H9 (cell line): ENCODE measurements at regions not wholly inside any gene's neighbourhood (a gene's known extent, or its start where the extent isn't known, plus 50 kb on each side); places are given as distances from the start of the nearest gene placed in this dataset.

Experiments used
- DNase-seq: peaks from one replicate; pipeline ENCODE4 v3.0.0-alpha.2; 2017
- H2AFZ ChIP-seq: one replicate; pipeline ENCODE4 v1.6.1; 2013; ENCODE audit warnings: mild to moderate bottlenecking, low read length, control low read depth, moderate library complexity
- H2AK5ac ChIP-seq: 2 replicates; pipeline ENCODE4 v1.6.1; 2013; ENCODE audit warnings: low read length, control low read depth, mixed read lengths; ENCODE audit not compliant: insufficient read length
- H2BK120ac ChIP-seq: one replicate; pipeline ENCODE4 v1.6.1; 2013; ENCODE audit warnings: low read depth, mild to moderate bottlenecking, low read length, control low read depth, inconsistent platforms; ENCODE audit not compliant: poor library complexity, severe bottlenecking
- H2BK12ac ChIP-seq: 2 replicates; pipeline ENCODE4 v1.6.1; 2013; ENCODE audit warnings: low read length, control low read depth, mixed read lengths, low read depth; ENCODE audit not compliant: insufficient read length
- H2BK15ac ChIP-seq: 2 replicates; pipeline ENCODE4 v1.6.1; 2013; ENCODE audit warnings: low read depth, low read length, control low read depth
- H2BK20ac ChIP-seq: one replicate; pipeline ENCODE4 v1.6.1; 2013; ENCODE audit warnings: low read depth, mild to moderate bottlenecking, low read length, control low read depth, inconsistent platforms; ENCODE audit not compliant: poor library complexity, severe bottlenecking
- H2BK5ac ChIP-seq: 2 replicates; pipeline ENCODE4 v1.6.1; 2013; ENCODE audit warnings: low read length, control low read depth, mixed read lengths; ENCODE audit not compliant: insufficient read length
- H3K14ac ChIP-seq: 2 replicates; pipeline ENCODE4 v1.6.1; 2013; ENCODE audit warnings: low read length, control low read depth; ENCODE audit not compliant: insufficient read depth
- H3K18ac ChIP-seq: 2 replicates; pipeline ENCODE4 v1.6.1; 2013; ENCODE audit warnings: low read depth, mild to moderate bottlenecking, mixed read lengths, low read length, control low read depth; ENCODE audit not compliant: insufficient read length
- H3K23ac ChIP-seq: 2 replicates; pipeline ENCODE4 v1.6.1; 2013; ENCODE audit warnings: low read length, control low read depth, mixed read lengths, low read depth; ENCODE audit not compliant: insufficient read length
- H3K23me2 ChIP-seq: 2 replicates; pipeline ENCODE4 v1.6.1; 2013; ENCODE audit warnings: low read depth, mild to moderate bottlenecking, mixed read lengths, low read length, control low read depth; ENCODE audit not compliant: insufficient read length, poor library complexity, severe bottlenecking
- H3K27ac ChIP-seq: 2 replicates; pipeline ENCODE4 v1.5.1; 2013; ENCODE audit warnings: low read length, control low read depth, mixed read lengths, low read depth; ENCODE audit not compliant: insufficient read length
- H3K27me3 ChIP-seq: 2 replicates; pipeline ENCODE4 v1.6.1; 2013; ENCODE audit warnings: low read length, control low read depth, inconsistent platforms; ENCODE audit not compliant: insufficient read depth
- H3K4ac ChIP-seq: 2 replicates; pipeline ENCODE4 v1.6.1; 2013; ENCODE audit warnings: low read depth, mild to moderate bottlenecking, control low read depth, inconsistent platforms, low read length, moderate library complexity
- H3K4me1 ChIP-seq: 2 replicates; pipeline ENCODE4 v1.6.1; 2013; ENCODE audit warnings: low read length, control low read depth, inconsistent platforms; ENCODE audit not compliant: insufficient read depth
- H3K4me2 ChIP-seq: 2 replicates; pipeline ENCODE4 v1.6.1; 2013; ENCODE audit warnings: low read length, control low read depth, mixed read lengths; ENCODE audit not compliant: insufficient read length, insufficient read depth
- H3K56ac ChIP-seq: 2 replicates; pipeline ENCODE4 v1.6.1; 2013; ENCODE audit warnings: low read depth, mild to moderate bottlenecking, mixed read lengths, low read length, control low read depth; ENCODE audit not compliant: insufficient read length
- H3K79me1 ChIP-seq: 2 replicates; pipeline ENCODE4 v1.6.1; 2013; ENCODE audit warnings: low read depth, mild to moderate bottlenecking, moderate library complexity, low read length, control low read depth, inconsistent platforms; ENCODE audit not compliant: insufficient read depth, poor library complexity, severe bottlenecking
- H3K79me2 ChIP-seq: 2 replicates; pipeline ENCODE4 v1.6.1; 2013; ENCODE audit warnings: low read length, control low read depth, inconsistent platforms; ENCODE audit not compliant: insufficient read depth
- H3K9ac ChIP-seq: 2 replicates; pipeline ENCODE4 v1.6.1; 2013; ENCODE audit warnings: low read length, control low read depth, mixed read lengths; ENCODE audit not compliant: insufficient read length; ENCODE audit errors: extremely low read depth
- H3K9me3 ChIP-seq: one replicate; pipeline ENCODE4 v1.6.1; 2013; ENCODE audit warnings: low read depth, low read length, inconsistent platforms; ENCODE audit not compliant: control insufficient read depth
- H3T11ph ChIP-seq: one replicate; pipeline ENCODE4 v1.6.1; 2013; ENCODE audit warnings: mild to moderate bottlenecking, low read length, control low read depth, inconsistent platforms
- H4K20me1 ChIP-seq: one replicate; pipeline ENCODE4 v1.6.1; 2013; ENCODE audit not compliant: control insufficient read depth, insufficient read length, insufficient read depth
- H4K5ac ChIP-seq: 2 replicates; pipeline ENCODE4 v1.6.1; 2013; ENCODE audit warnings: low read depth, mild to moderate bottlenecking, mixed read lengths, low read length, control low read depth; ENCODE audit not compliant: insufficient read length
- H4K8ac ChIP-seq: replicated peaks from 2 replicates; pipeline ENCODE4 v1.6.1; 2013; ENCODE audit warnings: low read length, control low read depth, mixed read lengths, low read depth; ENCODE audit not compliant: insufficient read length
- H4K91ac ChIP-seq: 2 replicates; pipeline ENCODE4 v1.6.1; 2013; ENCODE audit warnings: low read depth, mild to moderate bottlenecking, moderate library complexity, mixed read lengths, low read length, control low read depth; ENCODE audit not compliant: insufficient read length
- H3K27ac Mint-ChIP-seq, 3 experiments: 2 replicates in 2 of 3; 3 replicates in 1 of 3; pipeline ENCODE4 v1.8.0; 2020 to 2021; ENCODE audit warnings: mixed read lengths in 3 of 3, mild to moderate bottlenecking in 1 of 3, moderate library complexity in 1 of 3
- H3K27me3 Mint-ChIP-seq: 2 replicates; pipeline ENCODE4 v1.8.0; 2021; ENCODE audit warnings: low read depth, mild to moderate bottlenecking, moderate library complexity, mixed read lengths
- H3K36me3 Mint-ChIP-seq, 3 experiments: 2 replicates in 2 of 3; 3 replicates in 1 of 3; pipeline ENCODE4 v1.8.0; 2020 to 2021; ENCODE audit warnings: low read depth in 3 of 3, mixed read lengths in 3 of 3; ENCODE audit not compliant: insufficient read depth in 1 of 3
- H3K4me1 Mint-ChIP-seq, 2 experiments: 2 replicates each; pipeline ENCODE4 v1.8.0; 2020; ENCODE audit warnings: mixed read lengths in 2 of 2
- H3K4me3 Mint-ChIP-seq, 2 experiments: 2 replicates in 1 of 2; 3 replicates in 1 of 2; pipeline ENCODE4 v1.8.0; 2020 to 2021; ENCODE audit warnings: mild to moderate bottlenecking in 2 of 2, mixed read lengths in 2 of 2, moderate library complexity in 1 of 2
- H3K9me3 Mint-ChIP-seq, 2 experiments: 2 replicates in 1 of 2; 3 replicates in 1 of 2; pipeline ENCODE4 v1.8.0; 2020; ENCODE audit warnings: mild to moderate bottlenecking in 2 of 2, mixed read lengths in 2 of 2, moderate library complexity in 1 of 2
- CTCF ChIP-seq: fragments of 200-600 bp; sonication (generic); conservative IDR thresholded peaks from 3 replicates; pipeline ENCODE4 v1.8.0; 2021; ENCODE audit warnings: antibody characterized with exemption, mild to moderate bottlenecking
- WGBS: extraction: QIAGEN DNeasy Blood & Tissue Kit; methylation state at CpG from one replicate; pipeline ENCODE4 v1.1.7; 2013; ENCODE audit warnings: missing lambda C conversion rate, low lambda C conversion rate, mixed read lengths; ENCODE audit not compliant: insufficient read length; ENCODE audit errors: extremely low coverage; 5-methylcytosine and 5-hydroxymethylcytosine counted together

- Mint-ChIP-seq H3K27me3 (no peaks in the 10 kb centered on the region), H3K27ac (no peak overlapping the region), H3K4me3 (no peak overlapping the region), H3K36me3 (peaks cover 0 to 15% (median 0%) of the 10 kb centered on the region in 3 experiments; a peak in 2 of 7 replicates), H3K4me1 (peaks cover 5 to 6% of the 10 kb centered on the region in 2 experiments), H3K9me3 (peaks cover 5 to 6% of the 10 kb centered on the region in 2 experiments; a peak in 3 of 5 replicates)
- no peak overlapping the region for H2AK5ac ChIP-seq
- H2BK20ac ChIP-seq: no peak overlapping the region
- H3K4me1 ChIP-seq: no peaks in the 10 kb centered on the region
- H3K79me1 ChIP-seq: no peaks in the 10 kb centered on the region
- H2BK15ac ChIP-seq: no peak overlapping the region
- H3K4me2 ChIP-seq: no peak overlapping the region
- H4K91ac ChIP-seq: no peak overlapping the region
- H3K9me3 ChIP-seq: no peaks in the 10 kb centered on the region
- no peak for TF ChIP-seq CTCF
- DNase-seq: no peak
- H3K23ac ChIP-seq: no peak overlapping the region
- no peak overlapping the region for H3K4ac ChIP-seq
- H3T11ph ChIP-seq: no peak overlapping the region
- no peaks in the 10 kb centered on the region for H4K20me1 ChIP-seq
- no peak overlapping the region for H3K27ac ChIP-seq
- no peaks in the 10 kb centered on the region for H3K23me2 ChIP-seq
- WGBS: no CpG with 5 or more reads among the region's 2 CpGs
- no peak overlapping the region for H3K9ac ChIP-seq
- H3K79me2 ChIP-seq: no peaks in the 10 kb centered on the region
- H2AFZ ChIP-seq: no peak overlapping the region
- H3K14ac ChIP-seq: no peak overlapping the region
- no peak overlapping the region for H2BK120ac ChIP-seq
- H3K27me3 ChIP-seq: no peaks in the 10 kb centered on the region
- H4K8ac ChIP-seq: no peak overlapping the region
- H4K5ac ChIP-seq: no peak overlapping the region
- H2BK12ac ChIP-seq: no peak overlapping the region
- H3K56ac ChIP-seq: no peak overlapping the region
- H2BK5ac ChIP-seq: no peak overlapping the region
- no peak overlapping the region for H3K18ac ChIP-seq
These were observed 77.9 kb downstream of the ANXA1 start for GRCh38 chr9:73229543-73229942.
